HG02588 (cell line): ENCODE measurements at regions not wholly inside any gene's neighbourhood (a gene's known extent, or its start where the extent isn't known, plus 50 kb on each side); places are given as distances from the start of the nearest gene placed in this dataset.

Source experiments
- ATAC-seq: cut with Tn5 transposase; IDR thresholded peaks from one replicate; pipeline ENCODE4 v1.9.1; 2021; ENCODE audit warnings: mild to moderate bottlenecking, moderate library complexity; ENCODE audit not compliant: unreplicated experiment

- no peak for ATAC-seq
Observed at GRCh38 chr13:72534951-72535640, 192.3 kb downstream of the MZT1 start.

GRCh38 chr13:72530471-72530870 is 197.0 kb downstream of the MZT1 start:
- ATAC-seq, result no peak

- no peak for ATAC-seq
Observed at GRCh38 chr13:72527333-72527732, 200.1 kb downstream of the MZT1 start.

GRCh38 chr13:72523593-72523992 is 203.8 kb downstream of the MZT1 start:
- no peak for ATAC-seq

GRCh38 chr13:72523049-72523448 is 204.4 kb downstream of the MZT1 start:
- ATAC-seq, result no peak

GRCh38 chr13:72521940-72522661 is 205.3 kb downstream of the MZT1 start:
- no peak for ATAC-seq

GRCh38 chr13:72514146-72514545 is 213.3 kb downstream of the MZT1 start:
- ATAC-seq, result no peak

GRCh38 chr13:72508392-72508791 is 219.0 kb downstream of the MZT1 start:
- ATAC-seq, result no peak

GRCh38 chr13:72507416-72508199 is 219.8 kb downstream of the MZT1 start:
- ATAC-seq, result no peak

GRCh38 chr13:72506706-72507105 is 220.7 kb downstream of the MZT1 start:
- no peak for ATAC-seq

GRCh38 chr13:72505376-72505775 is 222.1 kb downstream of the MZT1 start:
- no peak for ATAC-seq

- ATAC-seq, result no peak
Observed at GRCh38 chr13:72504131-72504841, 223.1 kb downstream of the MZT1 start.

GRCh38 chr13:72500851-72501250 is 226.6 kb downstream of the MZT1 start:
- no peak for ATAC-seq

- ATAC-seq, result no peak
Observed at GRCh38 chr13:72495681-72496080, 231.7 kb downstream of the MZT1 start.

- no peak for ATAC-seq
Observed at GRCh38 chr13:72489751-72490150, 237.7 kb downstream of the MZT1 start.

- ATAC-seq, result no peak
Observed at GRCh38 chr13:72473321-72473720, 254.1 kb downstream of the MZT1 start.

GRCh38 chr13:72469906-72470305 is 257.5 kb downstream of the MZT1 start:
- no peak for ATAC-seq

- no peak for ATAC-seq
Observed at GRCh38 chr13:72463561-72463960, 263.9 kb downstream of the MZT1 start.

- ATAC-seq, result no peak
Observed at GRCh38 chr13:72462726-72463125, 264.7 kb downstream of the MZT1 start.

- no peak for ATAC-seq
Observed at GRCh38 chr13:72462166-72462565, 265.3 kb downstream of the MZT1 start.

GRCh38 chr13:72458701-72459100 is 268.7 kb downstream of the MZT1 start:
- ATAC-seq, result no peak
